UCSD-AML1 (cell line): ENCODE measurements at regions not wholly inside any gene's neighbourhood (a gene's known extent, or its start where the extent isn't known, plus 50 kb on each side); places are given as distances from the start of the nearest gene placed in this dataset.
"Not testable (repeated sequence)": the region's sequence is repeated elsewhere in the genome, so short reads cannot be mapped to it uniquely, and the experiment has no call there.

Source experiments
- DNase-seq: peaks from one replicate; lab custom pipeline; 2025; ENCODE audit not compliant: unreplicated experiment; lab: John Stamatoyannopoulos, UW

DNA sequence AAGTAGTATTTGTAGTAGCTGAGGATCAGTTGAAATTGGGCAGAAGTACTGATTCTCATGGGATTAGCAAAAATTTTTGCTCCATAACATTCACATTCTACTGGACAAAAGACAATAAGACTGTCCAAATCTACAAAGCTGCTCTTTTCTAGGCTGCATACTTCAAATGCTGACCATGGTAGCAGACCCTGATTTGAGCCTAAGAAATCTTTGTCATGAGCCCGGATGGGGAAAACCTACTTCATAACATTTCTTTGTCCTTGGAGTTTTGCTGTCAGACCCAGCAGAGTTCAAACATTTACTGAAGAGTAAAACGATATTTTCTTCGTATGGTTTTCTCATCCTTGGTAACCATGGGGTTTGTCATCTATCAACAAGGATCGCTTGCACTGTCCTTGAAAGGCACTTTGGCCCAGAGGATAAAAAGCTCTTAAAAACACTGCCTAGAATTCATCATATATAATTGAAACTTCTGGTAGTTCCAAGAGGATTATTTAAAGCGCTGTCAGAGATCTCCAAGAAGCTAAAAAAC is 216.9 kb downstream of the CAVIN4 start:
- DNase-seq: no peak

DNA sequence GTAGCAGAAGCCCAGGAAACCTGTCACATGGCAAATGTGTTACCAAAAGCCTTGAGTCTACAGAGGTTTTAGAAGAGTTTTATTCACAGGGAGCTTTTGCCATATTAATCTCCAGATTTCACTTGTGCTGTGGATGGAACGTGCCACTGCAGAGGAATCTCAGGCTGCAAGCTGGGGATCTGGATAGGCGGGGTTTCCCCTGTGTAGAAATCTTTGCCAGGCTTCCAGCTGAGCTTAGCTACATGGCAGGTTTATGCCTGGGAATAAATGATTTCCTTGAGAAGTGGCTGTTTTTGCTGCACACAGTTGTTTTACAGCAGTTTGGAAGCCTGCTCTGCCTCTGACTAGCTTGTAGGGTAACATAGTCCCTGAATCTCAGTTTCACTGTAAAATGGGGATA is 224.6 kb upstream of the PLPPR1 start:
- no peak for DNase-seq

DNA sequence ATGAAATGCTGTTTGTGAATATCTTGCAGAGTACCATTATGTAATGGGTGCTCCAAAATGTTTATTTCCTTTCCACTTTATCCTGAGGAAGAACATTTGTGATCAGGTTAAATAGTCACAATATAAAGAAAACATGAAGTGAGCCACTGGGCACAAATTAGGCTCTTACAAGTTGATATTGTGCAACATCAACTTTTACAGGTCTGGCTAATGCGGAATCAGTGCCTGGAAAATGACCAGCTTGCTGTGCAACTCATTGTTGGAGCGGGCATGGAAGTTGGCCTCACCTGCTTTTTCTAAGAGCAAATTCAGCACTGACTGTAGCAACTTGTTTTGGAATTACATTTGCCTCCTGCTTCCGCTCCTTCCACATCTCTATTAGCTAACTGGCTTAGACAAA is 216.9 kb upstream of the PLPPR1 start:
- no peak for DNase-seq

DNA sequence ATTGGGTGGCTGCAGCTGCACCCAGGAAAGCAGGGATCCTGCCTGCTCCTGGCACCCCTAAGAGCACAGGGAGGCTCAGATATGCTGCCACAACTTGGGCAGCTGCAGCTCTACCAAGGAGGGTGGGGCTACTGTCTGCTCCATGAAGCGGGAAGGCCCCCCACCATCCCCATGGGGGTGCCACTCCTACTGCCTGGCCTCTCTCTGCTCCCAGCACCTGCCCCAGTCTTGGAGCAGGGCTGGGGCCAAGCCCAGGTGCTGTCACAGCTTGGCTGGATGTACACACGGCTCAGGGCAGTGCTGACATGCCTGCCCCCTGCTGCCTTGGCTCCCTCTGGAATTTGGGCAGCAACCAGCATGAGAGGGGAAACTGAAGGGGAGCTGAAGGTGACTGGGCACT is 214.7 kb upstream of the PLPPR1 start:
- no peak for DNase-seq

DNA sequence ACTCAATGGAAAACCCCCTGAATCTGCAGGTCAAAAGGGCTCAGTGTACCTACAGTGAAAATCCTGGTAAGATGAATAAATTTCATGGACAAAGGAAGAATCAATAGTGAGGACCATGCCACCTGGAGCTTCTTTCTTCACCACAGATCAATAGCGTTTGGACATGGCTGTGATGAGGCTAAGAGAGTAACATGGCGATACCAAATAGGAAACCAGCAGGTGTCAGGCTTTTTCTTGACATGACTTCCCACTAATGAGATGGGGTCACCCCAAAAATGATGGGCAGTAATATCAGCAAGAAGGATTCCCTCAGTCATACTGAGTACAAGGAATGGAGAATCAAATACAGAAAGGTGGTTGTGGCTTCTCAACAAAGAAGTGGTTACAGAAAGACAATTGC is 208.5 kb upstream of the PLPPR1 start:
- DNase-seq: no peak

DNA sequence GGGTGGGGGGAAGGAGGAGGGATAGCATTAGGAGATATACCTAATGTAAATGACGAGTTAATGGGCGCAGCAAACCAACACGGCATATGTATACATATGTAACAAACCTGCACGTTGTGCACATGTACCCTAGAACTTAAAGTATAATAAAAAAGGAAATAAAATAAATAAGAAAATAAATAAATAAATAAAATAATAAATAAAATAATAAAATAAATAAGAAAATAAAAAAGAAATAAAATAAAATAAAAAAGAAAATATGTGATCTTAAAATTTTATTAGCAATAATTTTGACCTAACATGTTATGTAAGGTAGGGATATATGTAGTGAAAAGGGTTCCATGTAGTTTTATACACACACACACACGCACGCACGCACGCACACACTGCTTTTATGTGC is 195.5 kb upstream of the PLPPR1 start:
- not testable (repeated sequence) for DNase-seq

DNA sequence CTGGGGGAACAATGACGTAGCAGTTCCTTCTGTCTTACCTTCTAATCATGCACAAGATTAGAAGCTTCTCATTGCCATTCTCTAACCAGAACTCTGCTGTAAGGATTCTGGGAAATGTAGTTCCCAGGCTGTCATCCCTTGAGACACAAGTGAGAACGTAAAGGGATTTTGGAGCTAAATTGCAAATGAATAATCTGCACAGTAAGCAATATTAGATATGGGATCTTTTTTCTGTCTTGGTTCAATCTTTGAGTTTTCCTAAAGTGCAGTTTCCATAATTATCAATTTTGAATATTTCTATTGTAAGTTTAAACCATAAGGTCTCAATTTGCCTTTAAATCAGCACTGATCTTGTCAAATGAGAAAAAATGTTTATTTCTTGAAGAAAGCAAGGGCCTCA is 189.7 kb upstream of the PLPPR1 start:
- DNase-seq: no peak

DNA sequence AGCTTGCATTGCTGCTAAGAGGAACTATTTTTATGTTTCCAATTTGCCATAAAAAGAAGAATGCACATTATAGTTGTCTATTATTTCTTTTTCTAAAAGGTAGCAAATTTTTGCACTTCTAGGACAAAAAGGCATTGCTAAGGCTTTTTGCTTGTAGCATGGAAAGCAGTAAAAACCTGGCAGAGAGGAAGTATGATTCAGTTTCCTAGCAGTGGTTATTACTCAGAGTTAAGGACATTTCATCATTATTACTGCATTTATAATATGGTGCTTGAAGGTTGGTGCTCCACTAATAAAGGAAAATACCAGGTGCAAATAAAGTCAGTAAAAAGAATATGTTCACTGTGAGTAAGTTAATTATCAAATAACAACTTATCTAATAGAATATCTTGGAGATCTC is 179.8 kb upstream of the PLPPR1 start:
- DNase-seq: no peak

DNA sequence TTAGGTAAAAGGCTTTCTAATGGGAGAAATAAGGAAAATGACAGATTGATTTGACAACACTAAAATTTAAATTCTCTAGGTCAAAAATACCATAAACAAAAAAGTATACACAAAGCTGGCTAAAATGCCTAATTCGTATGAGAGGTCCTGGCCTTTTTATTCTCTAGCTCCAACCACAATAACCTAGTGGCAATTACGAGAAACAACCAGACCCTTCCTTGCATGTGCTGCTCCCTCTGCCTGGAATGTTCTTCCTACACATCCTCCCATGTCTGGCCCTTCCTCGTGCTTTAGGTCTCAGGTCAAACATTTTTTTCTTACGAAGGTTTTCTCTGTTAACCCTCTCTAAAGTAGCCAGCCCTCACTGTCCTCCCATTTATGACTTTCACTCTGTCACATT is 176.4 kb upstream of the PLPPR1 start:
- no peak for DNase-seq

DNA sequence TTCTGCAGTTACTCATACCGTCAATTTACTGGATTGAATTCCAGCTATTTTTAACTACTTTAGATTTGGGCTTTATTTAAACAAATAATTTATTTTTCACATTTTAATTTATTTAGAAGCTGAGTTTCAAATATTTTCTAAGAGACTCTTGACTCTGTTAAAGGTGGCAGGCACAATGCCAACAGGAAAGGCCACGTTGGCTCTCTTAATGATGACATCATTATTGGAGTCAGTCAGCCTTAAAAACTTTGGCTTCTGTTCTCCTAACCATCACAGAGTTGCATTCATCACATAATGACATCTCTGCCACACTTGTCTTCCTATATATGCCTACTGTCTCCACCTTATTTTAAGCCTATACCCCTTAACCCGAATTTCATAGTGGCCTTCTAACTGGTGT is 172.3 kb upstream of the PLPPR1 start:
- no peak for DNase-seq

DNA sequence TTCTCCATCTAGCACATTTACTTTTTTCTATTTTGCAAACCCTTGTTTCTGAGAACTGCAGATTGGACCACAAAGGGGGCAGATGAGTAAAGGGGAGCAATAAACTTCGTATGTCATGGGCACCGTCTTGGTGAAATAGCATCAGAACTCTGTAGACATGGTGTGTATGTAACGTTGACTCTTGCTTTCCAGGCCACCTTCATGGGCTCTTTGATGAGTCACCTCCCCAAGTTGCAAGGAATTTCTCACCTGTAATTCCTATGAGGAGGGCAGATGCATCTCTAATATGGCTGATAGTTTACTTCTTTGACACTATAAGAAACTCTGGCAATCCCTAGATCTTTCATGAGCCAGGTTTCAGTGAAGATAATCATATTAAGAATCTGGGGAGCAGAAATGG is 163.4 kb upstream of the PLPPR1 start:
- no peak for DNase-seq

DNA sequence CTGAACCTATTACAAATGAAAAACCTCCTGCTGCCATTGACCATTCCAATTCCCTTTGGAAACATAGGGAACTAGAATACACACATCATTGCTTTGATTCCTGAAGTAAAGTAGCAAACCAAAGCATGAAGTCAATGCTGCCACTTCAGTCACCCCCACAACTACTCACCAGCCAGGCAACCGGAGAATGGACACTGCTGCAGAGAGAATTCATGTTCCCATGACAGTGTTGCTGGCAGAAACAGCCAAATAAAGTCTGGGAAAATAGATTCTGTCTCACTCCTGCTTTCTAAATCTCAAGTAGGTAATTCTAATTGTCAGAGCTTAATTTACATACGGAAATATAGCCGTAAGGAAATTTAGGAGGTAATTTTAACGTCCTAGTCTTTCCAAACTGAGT is 162.9 kb upstream of the PLPPR1 start:
- no peak for DNase-seq

DNA sequence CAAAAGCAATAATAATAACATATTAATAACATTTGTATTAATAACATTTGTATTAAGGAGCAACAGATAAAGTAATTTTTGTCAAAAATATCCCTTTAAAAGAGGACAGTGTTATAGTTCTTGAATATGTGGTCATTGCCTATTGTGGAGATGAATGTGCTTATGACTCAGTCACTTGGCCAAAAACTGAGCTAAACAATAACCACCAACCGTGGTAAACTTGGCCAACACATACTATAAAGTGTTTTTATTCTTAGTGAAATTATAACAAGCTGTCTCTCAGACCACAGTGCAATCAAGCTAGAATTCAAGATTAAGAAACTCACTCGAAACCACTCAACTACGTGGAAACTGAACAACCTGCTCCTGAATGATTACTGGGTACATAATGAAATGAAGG is 159.2 kb upstream of the PLPPR1 start:
- DNase-seq: no peak

DNA sequence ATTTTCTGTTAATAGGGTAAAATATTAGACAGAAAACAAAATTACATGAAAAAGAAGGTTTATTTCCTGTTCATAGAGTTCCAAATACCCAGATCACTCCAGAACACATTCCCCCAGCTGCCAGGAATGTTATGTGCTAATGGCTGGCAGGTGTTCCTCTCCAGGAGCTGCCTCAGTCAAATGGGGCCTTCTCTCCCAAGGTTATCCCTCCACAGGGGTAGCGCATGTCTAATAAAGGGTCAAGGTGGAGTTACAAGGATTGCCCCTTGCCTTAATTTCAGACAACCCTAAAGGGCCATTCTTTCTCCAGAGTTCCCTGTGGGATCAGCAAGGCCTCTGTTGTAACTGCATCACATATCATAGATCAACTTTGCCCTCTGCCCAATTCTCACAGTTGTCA is 148.6 kb upstream of the PLPPR1 start:
- no peak for DNase-seq

DNA sequence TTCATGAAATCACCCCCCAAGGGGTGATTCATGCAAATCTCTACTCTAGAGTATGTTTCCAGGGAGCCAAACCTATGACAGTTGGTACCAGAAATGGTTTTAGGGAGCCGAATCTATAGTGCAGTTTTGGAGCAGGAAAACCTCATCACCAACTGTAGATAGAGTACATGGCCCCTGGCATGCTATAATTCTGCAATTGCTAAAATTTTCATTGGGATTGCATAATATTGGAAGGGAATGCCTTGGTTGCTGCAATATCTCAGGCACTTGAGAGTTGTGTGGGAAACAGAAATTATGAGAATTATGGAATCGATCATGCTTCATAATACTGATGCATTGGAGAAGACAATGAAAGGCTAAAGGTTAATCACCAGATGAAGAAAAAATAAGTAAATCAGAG is 148.2 kb upstream of the PLPPR1 start:
- no peak for DNase-seq

DNA sequence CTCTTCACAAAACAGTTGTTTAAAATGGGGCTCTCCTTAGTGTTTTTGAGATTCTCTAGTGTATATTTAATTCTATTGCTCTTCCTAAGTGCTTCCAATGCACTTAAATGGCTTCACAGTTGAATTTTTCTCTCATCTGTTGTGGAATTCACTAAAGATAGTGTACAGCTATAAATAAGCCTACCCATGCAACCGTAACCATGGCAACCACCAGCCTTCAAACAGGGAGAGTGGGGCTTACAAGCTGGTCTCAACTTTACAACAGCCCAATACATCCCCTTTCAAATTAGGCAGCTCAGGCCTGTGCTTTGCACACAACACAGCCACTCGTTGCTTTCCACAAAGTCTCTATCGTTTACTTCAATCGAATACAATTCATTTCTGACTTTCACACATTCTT is 144.0 kb upstream of the PLPPR1 start:
- DNase-seq: no peak

DNA sequence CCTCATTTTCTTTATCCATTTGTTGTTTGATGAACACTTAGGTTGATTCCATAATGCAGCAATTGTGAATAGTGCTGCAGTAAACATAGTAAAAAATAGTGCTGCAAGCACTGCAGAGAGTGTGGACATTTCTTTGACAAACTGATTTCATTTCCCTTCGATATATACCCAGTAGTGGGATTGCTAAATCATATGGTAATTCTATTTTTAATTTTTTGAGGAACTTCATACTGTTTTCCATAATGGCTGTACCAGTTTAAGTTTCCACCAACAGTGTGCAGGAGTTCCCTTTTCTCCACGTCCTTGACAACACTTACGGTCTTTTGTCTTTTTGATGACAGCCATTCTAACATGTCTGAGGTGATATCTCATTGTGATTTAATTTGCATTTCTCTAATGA is 138.2 kb upstream of the PLPPR1 start:
- no peak for DNase-seq

DNA sequence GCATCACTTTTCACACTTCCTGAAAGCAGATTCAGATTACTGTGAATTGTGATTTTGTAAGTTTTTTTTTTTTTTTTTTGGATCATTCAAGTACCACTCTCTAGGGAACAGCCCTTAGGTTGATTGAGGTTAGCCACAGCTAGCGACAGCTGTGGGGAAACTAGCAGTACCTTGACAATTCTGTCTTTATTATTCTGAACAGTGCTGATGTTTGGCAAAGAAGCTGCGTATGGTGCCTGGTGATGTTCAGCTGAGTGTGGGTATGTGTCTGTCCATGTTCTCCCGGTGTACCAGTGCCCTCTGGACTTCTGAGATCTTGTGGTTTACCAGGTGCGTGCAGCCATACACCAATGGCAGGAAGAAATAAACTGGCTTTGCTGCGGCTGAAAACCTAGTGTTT is 117.3 kb upstream of the PLPPR1 start:
- DNase-seq: no peak

DNA sequence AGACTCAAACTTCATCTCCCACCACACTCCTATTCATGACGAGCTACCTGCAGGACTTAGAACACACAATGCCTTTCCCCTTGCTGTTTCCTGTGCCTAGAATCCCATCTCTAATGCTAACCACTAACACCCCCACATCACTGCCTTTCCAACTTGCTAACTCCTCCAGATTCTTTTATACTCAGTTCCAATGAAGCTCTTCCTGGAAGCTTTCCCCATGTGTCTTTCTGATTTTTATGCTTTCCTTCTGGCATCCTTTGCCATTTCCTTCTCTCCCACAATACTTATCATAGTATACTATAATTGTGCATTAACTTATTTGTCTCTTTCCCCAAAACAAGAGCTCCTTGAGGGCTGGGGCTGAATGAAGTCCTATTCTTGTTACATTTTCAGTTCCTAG is 115.3 kb upstream of the PLPPR1 start:
- no peak for DNase-seq

DNA sequence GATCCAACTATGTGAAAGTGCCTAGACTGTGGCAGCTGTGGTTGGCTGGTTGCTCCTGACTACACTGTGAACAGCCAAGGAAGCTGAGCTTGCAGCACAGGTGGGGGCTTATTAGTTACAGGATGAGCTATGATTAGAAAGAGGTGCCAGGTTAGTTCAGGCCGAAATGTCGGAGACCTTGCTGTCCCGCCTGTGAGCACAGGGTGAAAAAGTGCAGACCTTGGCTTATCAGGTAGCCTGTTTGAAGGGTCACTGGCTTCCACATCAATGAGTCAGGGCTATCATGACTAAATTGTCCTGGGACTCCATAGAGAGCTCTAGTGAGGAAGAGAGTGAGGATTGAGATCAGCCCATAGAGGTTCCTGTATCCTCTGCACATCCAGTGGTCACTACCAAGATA is 114.3 kb upstream of the PLPPR1 start:
- DNase-seq: no peak

DNA sequence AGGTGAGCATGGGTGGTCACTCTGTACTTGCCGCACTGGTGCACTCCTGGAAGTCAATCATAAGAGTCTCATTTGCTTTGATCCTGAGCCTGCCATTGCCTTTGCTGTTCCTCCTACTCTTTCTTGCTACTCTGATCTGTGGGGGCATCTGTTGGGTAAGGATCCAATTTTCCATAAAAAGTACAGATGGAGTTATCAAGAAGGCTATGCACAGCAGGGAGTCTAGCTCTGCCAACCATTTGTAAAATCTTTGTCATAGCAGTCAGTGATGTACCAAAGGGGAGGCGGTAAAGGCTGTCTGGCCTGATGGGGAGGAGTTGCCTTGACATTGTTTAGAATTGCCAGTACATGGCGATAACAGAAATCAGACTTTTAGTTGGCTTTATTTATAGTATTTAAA is 109.0 kb upstream of the PLPPR1 start:
- no peak for DNase-seq

DNA sequence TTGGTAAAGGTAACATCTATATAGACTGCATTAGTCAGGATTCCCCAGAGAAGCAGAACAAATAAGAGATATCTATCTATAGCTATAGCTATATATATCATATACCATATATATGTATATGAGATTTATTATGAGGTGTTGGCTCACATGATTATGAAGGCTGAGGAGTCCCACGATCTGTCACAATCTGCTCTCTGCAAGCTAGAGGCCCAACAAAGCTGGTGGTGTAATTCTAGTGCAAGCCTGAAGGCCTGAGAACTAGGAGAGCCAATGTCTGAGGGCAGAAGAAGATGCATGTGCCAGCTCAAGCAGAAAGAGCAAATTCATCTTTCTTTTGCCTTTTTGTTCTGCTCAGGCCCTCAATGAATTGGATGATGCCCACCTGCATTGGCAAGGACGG is 102.2 kb upstream of the PLPPR1 start:
- no peak for DNase-seq

DNA sequence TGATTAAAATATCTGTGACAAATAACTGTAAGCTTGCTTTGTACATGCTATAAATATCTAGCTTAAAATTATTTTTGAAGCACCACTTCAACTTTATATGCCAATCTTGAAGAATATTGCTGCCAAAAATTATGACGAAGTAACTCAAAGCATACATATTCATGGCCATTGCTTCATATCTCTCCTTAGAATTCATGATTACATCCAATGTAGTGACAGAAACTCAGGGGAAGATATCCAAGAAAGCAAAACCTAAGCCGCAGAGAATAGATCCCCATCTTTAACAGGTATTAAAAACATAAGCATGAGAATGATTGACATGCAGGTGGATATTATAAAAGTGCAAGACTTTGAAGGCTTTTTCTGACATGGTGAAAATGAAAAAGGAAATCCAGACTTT is 100.8 kb upstream of the PLPPR1 start:
- DNase-seq: no peak

DNA sequence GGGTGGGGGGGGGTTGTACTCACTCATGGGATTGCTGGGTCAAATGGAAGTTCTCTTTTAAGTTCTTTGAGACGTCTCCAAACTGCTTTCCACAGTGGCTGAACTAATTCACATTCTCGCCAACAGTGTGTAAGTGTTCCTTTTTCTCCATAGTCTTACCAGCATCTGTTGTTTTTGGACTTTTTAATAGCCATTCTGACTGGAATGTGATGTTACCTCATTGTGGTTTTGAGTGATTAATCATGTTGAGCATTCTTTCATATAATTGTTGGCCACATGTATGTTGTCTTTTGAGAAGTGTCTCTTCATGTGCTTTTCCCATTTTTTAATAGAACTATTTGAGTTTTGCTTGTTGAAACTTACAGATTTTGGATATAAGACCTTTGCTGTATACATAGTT is 94.9 kb upstream of the PLPPR1 start:
- DNase-seq: no peak
